OCI-LY1 (cell line): ENCODE measurements at regions not wholly inside any gene's neighbourhood (a gene's known extent, or its start where the extent isn't known, plus 50 kb on each side); places are given as distances from the start of the nearest gene placed in this dataset.

ENCODE experiments used
- H2AFZ ChIP-seq: fragments of 200-600 bp; sonication (generic), shearing (Covaris generic); 2 replicates; pipeline ENCODE4 v1.6.0; 2014; ENCODE audit warnings: antibody characterized with exemption, mild to moderate bottlenecking, low read length
- H3F3A ChIP-seq: fragments of 200-600 bp; sonication (generic), shearing (Covaris generic); 2 replicates; pipeline ENCODE4 v1.6.0; 2014; ENCODE audit warnings: mild to moderate bottlenecking, antibody characterized with exemption, low read length, moderate library complexity; ENCODE audit not compliant: insufficient read depth
- H3K27ac ChIP-seq: fragments of 200-600 bp; sonication (generic); 2 replicates; pipeline ENCODE4 v1.5.1; 2014; ENCODE audit warnings: low read length, mixed run types, mild to moderate bottlenecking, low read depth; ENCODE audit not compliant: poor library complexity, severe bottlenecking
- H3K27me3 ChIP-seq: fragments of 200-600 bp; sonication (generic); 2 replicates; pipeline ENCODE4 v1.6.0; 2014; ENCODE audit warnings: antibody characterized with exemption, mild to moderate bottlenecking, low read length, moderate library complexity; ENCODE audit not compliant: insufficient read depth
- H3K36me3 ChIP-seq: fragments of 200-600 bp; sonication (generic); 2 replicates; pipeline ENCODE4 v1.6.1; 2014; ENCODE audit warnings: mild to moderate bottlenecking, antibody characterized with exemption, low read length, moderate library complexity, mixed read lengths; ENCODE audit not compliant: insufficient read depth
- H3K4me1 ChIP-seq: fragments of 200-600 bp; sonication (generic); 2 replicates; pipeline ENCODE4 v1.5.1; 2014; ENCODE audit warnings: mild to moderate bottlenecking, low read length, moderate library complexity; ENCODE audit not compliant: insufficient read depth, severe bottlenecking
- H3K4me2 ChIP-seq: fragments of 200-600 bp; sonication (generic), shearing (Covaris generic); 2 replicates; pipeline ENCODE4 v1.6.1; 2014; ENCODE audit warnings: low read length
- H3K4me3 ChIP-seq: fragments of 200-600 bp; sonication (generic); 2 replicates; pipeline ENCODE4 v1.5.1; 2014; ENCODE audit warnings: low read length, low read depth, mild to moderate bottlenecking, mixed read lengths; ENCODE audit not compliant: poor library complexity, severe bottlenecking
- H3K79me2 ChIP-seq: fragments of 200-600 bp; shearing (Covaris generic); 2 replicates; pipeline ENCODE4 v1.6.1; 2016; ENCODE audit warnings: mixed run types, low read length, mixed read lengths; ENCODE audit not compliant: insufficient read depth
- H3K9ac ChIP-seq: fragments of 200-600 bp; sonication (generic), shearing (Covaris generic); 2 replicates; pipeline ENCODE4 v1.6.1; 2014; ENCODE audit warnings: mild to moderate bottlenecking, low read length, mixed read lengths
- H3K9me2 ChIP-seq: fragments of 200-600 bp; sonication (generic), shearing (Covaris generic); 2 replicates; pipeline ENCODE4 v1.6.1; 2014; ENCODE audit warnings: low read depth, mild to moderate bottlenecking, low read length, mixed read lengths
- H3K9me3 ChIP-seq: fragments of 200-600 bp; shearing (Covaris generic); 2 replicates; pipeline ENCODE4 v1.6.1; 2014; ENCODE audit warnings: low read length, mixed read lengths
- H4K20me1 ChIP-seq: fragments of 200-600 bp; sonication (generic), shearing (Covaris generic); 2 replicates; pipeline ENCODE4 v1.6.0; 2016; ENCODE audit warnings: mild to moderate bottlenecking, low read length; ENCODE audit not compliant: insufficient read depth
- EZH2 ChIP-seq: fragments of 200-600 bp; sonication (generic), shearing (Covaris generic); IDR thresholded peaks from 2 replicates; pipeline ENCODE4 v1.8.0; 2017; ENCODE audit warnings: borderline replicate concordance, mixed run types, mild to moderate bottlenecking, antibody characterized with exemption, low read length, moderate library complexity, mixed read lengths
- TF ChIP-seq, protein P1 (sequence below): fragments of 200-600 bp; sonication (generic), shearing (Covaris generic); IDR thresholded peaks from 2 replicates; pipeline ENCODE4 v1.5.1; 2017; ENCODE audit warnings: mild to moderate bottlenecking, antibody characterized with exemption, low read length, moderate library complexity, mixed read lengths

DNA sequence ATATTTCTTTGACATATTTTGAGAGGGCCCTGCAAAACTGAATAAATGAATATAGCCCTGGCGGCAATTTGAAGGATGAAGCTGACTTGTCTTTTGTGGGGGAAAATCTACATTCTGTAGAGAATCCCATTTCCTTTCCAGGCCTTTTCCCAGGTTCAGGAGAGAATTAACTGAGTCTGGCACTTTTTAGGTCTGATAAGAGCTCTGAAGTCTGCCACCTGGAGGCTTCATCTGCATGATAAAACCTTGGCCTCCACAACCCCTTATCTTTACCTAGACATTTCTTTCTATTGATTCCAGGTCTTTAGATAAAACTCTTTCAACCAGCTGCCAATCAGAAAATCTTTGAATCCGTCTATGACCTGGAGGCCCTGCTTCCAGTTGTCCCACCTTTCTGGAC, 299.4 kb downstream of the ETNK1 start:
- H3K27ac ChIP-seq, result no peak overlapping the region

DNA sequence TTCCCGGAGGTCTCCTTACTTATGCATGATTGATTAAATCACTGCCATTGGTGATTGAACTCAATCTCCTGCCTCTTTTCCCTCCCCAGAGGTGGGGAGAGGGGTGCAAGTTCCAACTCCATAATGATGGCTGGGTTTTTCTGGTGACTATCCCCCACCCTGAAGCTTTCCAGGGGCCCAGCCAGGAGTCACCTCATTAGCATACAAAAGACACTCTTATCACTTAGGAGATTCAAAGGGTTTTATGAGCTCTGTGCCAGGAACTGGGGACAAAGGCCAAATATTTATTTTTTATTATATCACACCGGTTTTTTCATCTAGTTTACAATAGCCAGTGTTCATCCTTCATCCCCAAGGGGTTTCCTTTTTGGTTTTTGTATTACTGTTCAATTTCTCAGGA, 300.7 kb downstream of the ETNK1 start:
- no peak overlapping the region for H3K4me3 ChIP-seq
- no peak overlapping the region for H3K9ac ChIP-seq
- no peaks in the 10 kb centered on the region for H3K27me3 ChIP-seq
- H3K9me2 ChIP-seq, result no peaks in the 10 kb centered on the region
- no peaks in the 10 kb centered on the region for H3K36me3 ChIP-seq
- H3K9me3 ChIP-seq, result no peaks in the 10 kb centered on the region
- no peaks in the 10 kb centered on the region for H4K20me1 ChIP-seq
- TF ChIP-seq, protein P1, sequence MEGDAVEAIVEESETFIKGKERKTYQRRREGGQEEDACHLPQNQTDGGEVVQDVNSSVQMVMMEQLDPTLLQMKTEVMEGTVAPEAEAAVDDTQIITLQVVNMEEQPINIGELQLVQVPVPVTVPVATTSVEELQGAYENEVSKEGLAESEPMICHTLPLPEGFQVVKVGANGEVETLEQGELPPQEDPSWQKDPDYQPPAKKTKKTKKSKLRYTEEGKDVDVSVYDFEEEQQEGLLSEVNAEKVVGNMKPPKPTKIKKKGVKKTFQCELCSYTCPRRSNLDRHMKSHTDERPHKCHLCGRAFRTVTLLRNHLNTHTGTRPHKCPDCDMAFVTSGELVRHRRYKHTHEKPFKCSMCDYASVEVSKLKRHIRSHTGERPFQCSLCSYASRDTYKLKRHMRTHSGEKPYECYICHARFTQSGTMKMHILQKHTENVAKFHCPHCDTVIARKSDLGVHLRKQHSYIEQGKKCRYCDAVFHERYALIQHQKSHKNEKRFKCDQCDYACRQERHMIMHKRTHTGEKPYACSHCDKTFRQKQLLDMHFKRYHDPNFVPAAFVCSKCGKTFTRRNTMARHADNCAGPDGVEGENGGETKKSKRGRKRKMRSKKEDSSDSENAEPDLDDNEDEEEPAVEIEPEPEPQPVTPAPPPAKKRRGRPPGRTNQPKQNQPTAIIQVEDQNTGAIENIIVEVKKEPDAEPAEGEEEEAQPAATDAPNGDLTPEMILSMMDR, result no peak
- TF ChIP-seq EZH2, result no peak
- no peak overlapping the region for H3K27ac ChIP-seq
- no peak overlapping the region for H2AFZ ChIP-seq
- no peaks in the 10 kb centered on the region for H3F3A ChIP-seq
- no peaks in the 10 kb centered on the region for H3K79me2 ChIP-seq
- H3K4me2 ChIP-seq, result no peak overlapping the region
- H3K4me1 ChIP-seq, result no peaks in the 10 kb centered on the region

More for the DNA sequence above, 299.4 kb downstream of the ETNK1 start:
- Histone ChIP-seq H3K36me3 (no peaks in the 10 kb centered on the region), H4K20me1 (no peaks in the 10 kb centered on the region), H3K79me2 (no peaks in the 10 kb centered on the region), H3K9ac (no peak overlapping the region), H3K4me1 (no peaks in the 10 kb centered on the region), H3K27me3 (no peaks in the 10 kb centered on the region), H3K9me2 (no peaks in the 10 kb centered on the region), H2AFZ (no peak overlapping the region), H3K9me3 (no peaks in the 10 kb centered on the region), H3K4me2 (no peak overlapping the region), H3F3A (no peaks in the 10 kb centered on the region), H3K4me3 (no peak overlapping the region)
- no peak for TF ChIP-seq EZH2
- TF ChIP-seq, protein P1, result no peak

DNA sequence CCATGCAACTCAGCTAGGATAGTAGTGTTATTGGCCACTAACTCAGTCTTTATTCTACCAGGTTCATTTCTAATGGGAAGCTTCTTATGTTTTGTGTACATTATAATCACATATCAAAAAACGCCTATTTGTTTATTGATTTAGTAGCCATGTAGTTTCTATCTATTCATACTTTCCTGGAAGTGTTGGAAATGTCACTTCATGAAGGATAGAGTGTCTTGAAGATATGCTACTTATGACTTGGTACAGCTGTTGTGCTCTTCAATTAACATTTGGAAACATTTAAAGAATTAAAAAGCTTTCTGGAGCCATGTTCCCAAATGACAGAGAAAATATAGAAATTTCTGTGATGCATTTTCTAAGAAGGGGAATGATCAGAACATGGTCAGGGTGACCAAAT, 307.5 kb downstream of the ETNK1 start:
- Histone ChIP-seq H3K27me3 (no peaks in the 10 kb centered on the region), H3K4me3 (no peak overlapping the region), H3F3A (no peaks in the 10 kb centered on the region), H3K9ac (no peak overlapping the region), H3K79me2 (no peaks in the 10 kb centered on the region), H2AFZ (no peak overlapping the region), H4K20me1 (no peaks in the 10 kb centered on the region), H3K27ac (no peak overlapping the region), H3K4me2 (no peak overlapping the region), H3K4me1 (no peaks in the 10 kb centered on the region), H3K36me3 (no peaks in the 10 kb centered on the region), H3K9me2 (no peaks in the 10 kb centered on the region), H3K9me3 (no peaks in the 10 kb centered on the region)
- no peak for TF ChIP-seq EZH2
- TF ChIP-seq, protein P1, result no peak
